HG02623 (cell line): ENCODE measurements at regions not wholly inside any gene's neighbourhood (a gene's known extent, or its start where the extent isn't known, plus 50 kb on each side); places are given as distances from the start of the nearest gene placed in this dataset.
"Not testable (repeated sequence)": the region's sequence is repeated elsewhere in the genome, so short reads cannot be mapped to it uniquely, and the experiment has no call there.

Experiments used
- ATAC-seq: cut with Tn5 transposase; IDR thresholded peaks from one replicate; pipeline ENCODE4 v1.9.1; 2021; ENCODE audit warnings: moderate library complexity; ENCODE audit not compliant: unreplicated experiment

DNA sequence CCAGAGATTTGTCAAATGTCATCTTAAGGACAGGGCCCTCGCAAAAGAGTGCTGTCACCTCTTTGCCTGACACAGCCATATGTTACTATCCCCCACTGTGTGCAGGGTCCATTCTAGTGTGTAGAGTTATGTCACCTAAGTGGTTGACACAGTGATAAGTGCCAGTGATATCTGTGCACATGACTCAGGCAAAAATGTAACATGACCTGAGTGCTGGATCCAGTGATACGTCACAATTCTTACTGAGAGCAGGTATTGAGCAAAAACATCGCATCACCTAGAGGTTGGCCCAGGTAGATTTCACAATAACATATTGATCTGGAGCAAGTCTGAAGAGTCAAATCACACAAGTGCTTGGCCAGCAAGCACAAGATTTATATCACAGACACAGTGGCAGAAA lies 100.5 kb upstream of the BPY2 start:
- ATAC-seq = not testable (repeated sequence)

DNA sequence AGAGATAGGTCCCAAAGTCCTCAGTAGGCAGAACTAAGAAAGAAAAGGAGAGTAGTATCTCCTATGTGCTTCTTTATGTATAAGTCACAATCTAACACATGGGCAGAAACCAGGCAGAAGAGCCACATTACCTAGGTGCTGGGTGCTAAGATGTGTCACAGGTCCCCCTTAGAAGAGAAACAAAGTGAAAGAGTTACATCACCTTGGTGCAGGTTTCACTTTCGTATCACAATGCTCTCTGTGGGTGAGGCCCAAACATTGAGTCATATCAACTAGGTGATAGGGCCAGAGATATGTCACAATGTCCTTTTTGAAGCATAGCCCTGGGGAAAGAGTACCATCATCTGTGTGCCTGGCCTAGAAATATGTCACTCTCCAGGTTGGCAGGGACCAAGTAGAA lies 96.1 kb upstream of the BPY2 start:
- peak; percentile 97 for ATAC-seq

DNA sequence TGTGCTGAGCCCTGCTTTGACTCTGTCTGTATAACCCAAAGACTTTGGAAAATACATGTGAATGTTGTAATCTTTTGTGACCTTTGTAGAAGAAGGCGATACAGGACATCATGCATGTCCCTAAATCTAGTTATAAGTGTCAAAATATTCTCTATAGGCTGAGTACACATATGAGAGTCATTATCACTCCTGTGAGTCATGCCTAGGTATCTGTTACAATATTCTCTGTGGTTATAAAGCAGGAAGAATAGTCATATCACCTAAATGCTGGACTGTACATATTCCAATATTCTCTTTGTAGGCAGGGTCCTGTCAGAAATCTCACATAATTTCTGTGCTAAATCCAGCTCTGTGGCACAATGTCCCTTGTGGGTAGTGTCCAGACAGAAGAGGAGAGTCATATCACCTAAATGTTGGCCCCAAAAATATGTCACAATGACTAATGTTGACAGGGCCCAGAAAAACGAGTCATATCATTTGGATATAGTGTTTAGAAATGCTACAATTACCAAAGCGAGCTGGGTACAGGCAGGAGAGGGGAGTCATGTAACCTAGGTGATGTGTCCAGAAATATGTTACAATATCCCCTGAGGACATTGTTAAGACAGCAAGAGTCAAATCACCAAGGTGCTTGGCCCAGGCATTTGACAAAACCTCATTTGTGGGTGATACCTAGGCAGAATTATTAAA lies 80.4 kb upstream of the BPY2 start:
- not testable (repeated sequence) for ATAC-seq

DNA sequence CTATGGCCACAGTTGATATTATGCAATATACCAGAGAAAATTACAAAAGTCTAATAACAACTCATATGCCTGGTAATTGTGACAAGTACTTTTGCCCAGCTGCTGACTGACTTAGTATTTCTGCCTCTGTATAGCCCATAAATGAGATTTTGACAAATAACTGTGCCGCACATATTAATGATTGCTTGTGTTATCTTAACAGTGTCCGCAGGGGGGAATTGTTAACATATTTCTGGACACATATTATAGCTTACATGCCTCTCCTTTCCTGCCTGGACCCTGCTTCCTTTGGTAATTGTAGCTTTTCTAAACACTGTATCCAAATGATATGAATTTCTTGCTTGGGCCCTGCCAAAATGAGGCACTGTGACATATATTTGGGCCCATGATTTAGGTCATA lies 69.0 kb upstream of the BPY2 start:
- not testable (repeated sequence) for ATAC-seq

DNA sequence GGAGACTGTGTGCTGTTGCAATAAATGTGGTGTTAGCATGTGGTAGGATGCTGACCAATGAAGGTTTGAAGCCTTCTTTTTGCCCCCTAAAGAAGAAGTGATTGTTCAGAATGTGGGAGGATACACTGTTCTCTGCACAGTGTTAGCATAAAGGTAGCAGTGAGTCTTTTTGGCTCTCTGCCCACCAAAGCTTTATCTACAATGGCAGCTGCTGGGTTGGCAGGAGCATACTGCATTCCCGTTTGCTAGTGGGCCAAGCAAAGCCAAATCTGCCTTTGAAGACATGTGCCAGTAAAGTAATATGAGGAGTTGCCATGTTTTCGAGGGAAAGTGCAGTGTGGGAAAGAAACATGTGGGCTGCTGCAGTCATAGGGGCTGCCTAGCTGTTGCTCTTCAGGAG lies 56.4 kb upstream of the BPY2 start:
- ATAC-seq = not testable (repeated sequence)

DNA sequence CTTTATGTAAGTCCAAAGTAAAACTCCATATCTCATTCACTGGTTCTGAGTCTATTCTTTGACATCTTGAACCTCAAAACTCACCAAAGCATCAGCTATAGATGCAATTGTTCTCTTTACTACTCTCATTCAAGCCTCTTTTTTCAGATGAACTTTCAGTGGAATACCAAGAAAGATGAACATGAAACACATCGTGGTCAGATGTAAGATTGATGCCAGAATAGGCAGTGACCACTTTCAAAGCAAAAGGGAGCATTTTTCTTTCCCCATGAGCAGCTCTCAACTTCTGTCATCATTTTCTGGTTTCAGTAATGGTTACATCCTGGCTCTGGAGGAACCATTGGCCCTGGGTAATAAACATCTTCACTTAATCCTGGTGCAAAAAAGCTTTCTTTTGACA lies 50.6 kb upstream of the BPY2 start:
- not testable (repeated sequence) for ATAC-seq
